Upper lobe of left lung (tissue), 6 donors: ENCODE measurements at regions not wholly inside any gene's neighbourhood (a gene's known extent, or its start where the extent isn't known, plus 50 kb on each side); places are given as distances from the start of the nearest gene placed in this dataset.
A peak's percentile ranks its signal among the peaks of the same experiment; 100 is the strongest.
"Not testable (repeated sequence)": the region's sequence is repeated elsewhere in the genome, so short reads cannot be mapped to it uniquely, and the experiment has no call there.

Experiments
- ATAC-seq, 2 donors: fragments of 200-7000 bp; cut with Tn5 transposase; one replicate each; pipeline ENCODE4 v1.9.1; 2022; ENCODE audit warnings: mild to moderate bottlenecking in 2 of 2, moderate library complexity in 2 of 2; ENCODE audit not compliant: low FRiP score in 2 of 2
- DNase-seq, 2 donors: peaks; one replicate each; pipeline ENCODE4 v3.0.0-alpha.2; 2019 to 2020
- H3K27ac ChIP-seq, 4 donors: fragments of 200-600 bp; sonication (generic); one replicate each; pipeline ENCODE4 v1.5.1; 2016 to 2019
- H3K27me3 ChIP-seq, 4 donors: fragments of 200-600 bp; sonication (generic); one replicate each; pipeline ENCODE4 v1.5.1; 2017 to 2019
- H3K36me3 ChIP-seq, 4 donors: fragments of 200-600 bp; sonication (generic); one replicate each; pipeline ENCODE4 v1.5.1; 2016 to 2019
- H3K4me1 ChIP-seq, 4 donors: fragments of 200-600 bp; sonication (generic); one replicate each; pipeline ENCODE4 v1.5.1; 2018 to 2019
- H3K4me3 ChIP-seq, 4 donors: fragments of 200-600 bp; sonication (generic); one replicate each; pipeline ENCODE4 v1.5.1; 2017 to 2019; ENCODE audit warnings: mild to moderate bottlenecking in 2 of 4, moderate library complexity in 1 of 4
- H3K9me3 ChIP-seq, 4 donors: fragments of 200-600 bp; sonication (generic); one replicate each; pipeline ENCODE4 v1.5.1; 2018 to 2019
- CTCF ChIP-seq, 6 experiments: fragments of 450-650 bp in 4 of 6; fragments of 200-600 bp in 2 of 6; sonication (generic) in 2 of 6; IDR thresholded peaks; one replicate each; pipeline ENCODE4 v1.5.1; 2016 to 2019; ENCODE audit warnings: antibody characterized with exemption in 6 of 6
- EP300 ChIP-seq, 4 donors: sonication (generic); formaldehyde crosslinking; IDR thresholded peaks; one replicate each; pipeline ENCODE4 v1.5.1; 2017; ENCODE audit warnings: antibody characterized with exemption in 4 of 4, control low read depth in 2 of 4
- POLR2A ChIP-seq, 4 donors: fragments of 450-650 bp; IDR thresholded peaks; one replicate each; pipeline ENCODE4 v1.5.1; 2016 to 2017; ENCODE audit warnings: antibody characterized with exemption in 4 of 4, mild to moderate bottlenecking in 2 of 4
- POLR2AphosphoS5 ChIP-seq, 2 donors: sonication (generic); formaldehyde crosslinking; IDR thresholded peaks; one replicate each; pipeline ENCODE4 v1.5.1; 2017; ENCODE audit warnings: antibody characterized with exemption in 2 of 2
- WGBS, 2 donors: methylation state at CpG; one replicate each; pipeline ENCODE4 v1.1.5; 2017 to 2018; 5-methylcytosine and 5-hydroxymethylcytosine counted together
- donor health status: DM: no; HTN: no; CAD: no; lungs with moderate emphysema.
- donor health status: DM: no; HTN: yes; CAD: no; lungs with severe emphysema.

- H3K9me3 ChIP-seq: peaks cover 0 to 4% (median 0%) of the 10 kb centered on the region in 4 donors
- H3K4me3 ChIP-seq: no peak overlapping the region
- TF ChIP-seq POLR2AphosphoS5 (IDR thresholded peaks at IDR 0.05) (no peak), CTCF (IDR thresholded peaks at IDR 0.05) (no peak), EP300 (IDR thresholded peaks at IDR 0.05) (no peak)
- ATAC-seq (no peak), DNase-seq (no peak)
- no peak overlapping the region for H3K27ac ChIP-seq
- 89 to 94% methylated on average over 4 of the region's 4 CpGs for WGBS, 2 donors
- no peaks in the 10 kb centered on the region for H3K36me3 ChIP-seq
- no peaks in the 10 kb centered on the region for H3K27me3 ChIP-seq
- H3K4me1 ChIP-seq: no peaks in the 10 kb centered on the region
Observed at GRCh38 chr6:154637392-154637791, 95.8 kb upstream of the SCAF8 start.

- DNase-seq (no peak), ATAC-seq (no peak)
- Histone ChIP-seq H3K4me3 (no peak overlapping the region), H3K36me3 (no peaks in the 10 kb centered on the region), H3K27ac (no peak overlapping the region), H3K27me3 (no peaks in the 10 kb centered on the region), H3K9me3 (peaks cover 0 to 2% (median 0%) of the 10 kb centered on the region in 4 donors), H3K4me1 (no peaks in the 10 kb centered on the region)
- 63 to 66% methylated on average over 3 of the region's 3 CpGs for WGBS, 2 donors
- TF ChIP-seq POLR2AphosphoS5 (IDR thresholded peaks at IDR 0.05) (no peak), POLR2A (IDR thresholded peaks at IDR 0.05) (no peak), EP300 (IDR thresholded peaks at IDR 0.05) (no peak), CTCF (IDR thresholded peaks at IDR 0.05) (no peak)
Observed at GRCh38 chr6:154638369-154638768, 94.8 kb upstream of the SCAF8 start.

- H3K9me3 ChIP-seq, ATAC-seq, H3K4me1 ChIP-seq, H3K36me3 ChIP-seq, H3K27ac ChIP-seq, H3K27me3 ChIP-seq, H3K4me3 ChIP-seq, DNase-seq: not testable (repeated sequence)
- 90 to 97% methylated on average over 7 of the region's 7 CpGs for WGBS, 2 donors
Observed at GRCh38 chr6:154639196-154639595, 94.0 kb upstream of the SCAF8 start.

- no peak overlapping the region for H3K27ac ChIP-seq
- DNase-seq: no peak
- peaks cover 3 to 19% (median 8%) of the 10 kb centered on the region in 4 donors for H3K4me1 ChIP-seq
- H3K4me3 ChIP-seq: no peak overlapping the region
- H3K36me3 ChIP-seq: no peaks in the 10 kb centered on the region
- WGBS, 2 donors: 34 to 50% methylated on average over 3 of the region's 3 CpGs
- no peaks in the 10 kb centered on the region for H3K27me3 ChIP-seq
- ATAC-seq: no peak
- H3K9me3 ChIP-seq: no peaks in the 10 kb centered on the region
- TF ChIP-seq POLR2A (IDR thresholded peaks at IDR 0.05): no peak
- TF ChIP-seq EP300 (IDR thresholded peaks at IDR 0.05): no peak
- TF ChIP-seq POLR2AphosphoS5 (IDR thresholded peaks at IDR 0.05): no peak
Observed at GRCh38 chr6:154648188-154648887, 84.9 kb upstream of the SCAF8 start.

- DNase-seq: no peak
- Histone ChIP-seq H3K27ac (peak overlapping the region in 1 of 4 donors; percentile 30), H3K9me3 (no peaks in the 10 kb centered on the region), H3K4me3 (no peak overlapping the region), H3K4me1 (peaks cover 5 to 24% (median 12%) of the 10 kb centered on the region in 4 donors), H3K27me3 (no peaks in the 10 kb centered on the region), H3K36me3 (no peaks in the 10 kb centered on the region)
- 28 to 32% methylated on average over 7 of the region's 7 CpGs for WGBS, 2 donors
- ATAC-seq: no peak
- no peak for TF ChIP-seq EP300 (IDR thresholded peaks at IDR 0.05)
- TF ChIP-seq CTCF (IDR thresholded peaks at IDR 0.05): no peak
- TF ChIP-seq POLR2AphosphoS5 (IDR thresholded peaks at IDR 0.05): no peak
- TF ChIP-seq POLR2A (IDR thresholded peaks at IDR 0.05): no peak
Observed at GRCh38 chr6:154648888-154649205, 84.4 kb upstream of the SCAF8 start.

- no peak overlapping the region for H3K4me3 ChIP-seq
- H3K27me3 ChIP-seq: no peaks in the 10 kb centered on the region
- TF ChIP-seq CTCF (IDR thresholded peaks at IDR 0.05) (no peak), EP300 (IDR thresholded peaks at IDR 0.05) (peak in 2 of 4 donors; percentile 51 to 97), POLR2A (IDR thresholded peaks at IDR 0.05) (no peak), POLR2AphosphoS5 (IDR thresholded peaks at IDR 0.05) (no peak)
- ATAC-seq (peak; percentile 41 to 61), DNase-seq (no peak)
- H3K9me3 ChIP-seq: no peaks in the 10 kb centered on the region
- peaks cover 14 to 30% (median 19%) of the 10 kb centered on the region in 4 donors for H3K4me1 ChIP-seq
- no peaks in the 10 kb centered on the region for H3K36me3 ChIP-seq
- H3K27ac ChIP-seq: peak overlapping the region; percentile 36 to 63 (median 59)
- WGBS, 2 donors: 39 to 46% methylated on average over 5 of the region's 5 CpGs
Observed at GRCh38 chr6:154649721-154650120, 83.5 kb upstream of the SCAF8 start.
